ENCODE measurements at regions not wholly inside any gene's neighbourhood (a gene's known extent, or its start where the extent isn't known, plus 50 kb on each side); places are given as distances from the start of the nearest gene placed in this dataset.

DNA sequence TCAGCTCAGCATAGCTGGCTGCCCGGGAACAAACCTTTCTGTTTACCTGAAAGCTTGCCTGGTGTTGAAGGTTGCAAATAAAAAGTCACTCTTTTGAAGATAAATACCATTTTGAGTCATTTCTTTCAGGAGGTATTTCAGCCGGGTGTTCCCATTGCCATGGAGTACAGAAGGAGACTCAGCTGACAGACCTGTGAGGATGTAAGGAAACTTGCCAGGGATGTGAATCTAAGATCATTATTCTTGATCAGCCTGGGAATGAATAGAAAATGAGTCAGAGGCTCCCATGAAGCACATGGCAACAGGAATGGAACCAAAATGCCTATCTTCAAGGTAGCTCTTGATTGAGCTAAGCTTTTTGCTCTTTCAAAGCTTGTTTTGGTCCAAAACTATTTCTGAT lies 231.2 kb downstream of the CYRIA start:
- H3K36me3 ChIP-seq (ENCODE audit: control insufficient read depth in 4 of 4, insufficient read depth in 3 of 4, low read depth in 1 of 4, low read length in 3 of 4), result no peaks in the 10 kb centered on the region
- H3K9ac ChIP-seq (ENCODE audit: low read depth in 1 of 2, low read length in 2 of 2), result no peak overlapping the region
- WGBS, result 75% methylated on average over 2 of the region's 2 CpGs

GRCh38 chr2:16430846-16431245 lies 234.8 kb downstream of the CYRIA start:
- Histone ChIP-seq H3K4me1 (ENCODE audit: control insufficient read depth in 4 of 4, insufficient read depth in 4 of 4, low read length in 3 of 4) (peaks cover 0 to 5% (median 3%) of the 10 kb centered on the region in 4 donors), H3K27me3 (ENCODE audit: control insufficient read depth in 4 of 4, insufficient read depth in 4 of 4, low read length in 3 of 4) (no peaks in the 10 kb centered on the region), H3K4me3 (ENCODE audit: low read depth in 1 of 3, low read length in 3 of 3) (no peak overlapping the region), H3K9me3 (ENCODE audit: control insufficient read depth in 4 of 4, low read length in 3 of 4) (no peaks in the 10 kb centered on the region), H3K27ac (ENCODE audit: low read depth in 1 of 2, low read length in 2 of 2) (no peak overlapping the region), H3K36me3 (ENCODE audit: control insufficient read depth in 4 of 4, insufficient read depth in 3 of 4, low read depth in 1 of 4, low read length in 3 of 4) (no peaks in the 10 kb centered on the region), H3K9ac (ENCODE audit: low read depth in 1 of 2, low read length in 2 of 2) (no peak overlapping the region)
- WGBS, result 78% methylated on average over 3 of the region's 3 CpGs
- TF ChIP-seq EGR1 (IDR thresholded peaks at IDR 0.05; ENCODE audit: low read depth in 2 of 2), result no peak
- no peak for TF ChIP-seq JUND (IDR thresholded peaks at IDR 0.05)
- TF ChIP-seq, protein P1, sequence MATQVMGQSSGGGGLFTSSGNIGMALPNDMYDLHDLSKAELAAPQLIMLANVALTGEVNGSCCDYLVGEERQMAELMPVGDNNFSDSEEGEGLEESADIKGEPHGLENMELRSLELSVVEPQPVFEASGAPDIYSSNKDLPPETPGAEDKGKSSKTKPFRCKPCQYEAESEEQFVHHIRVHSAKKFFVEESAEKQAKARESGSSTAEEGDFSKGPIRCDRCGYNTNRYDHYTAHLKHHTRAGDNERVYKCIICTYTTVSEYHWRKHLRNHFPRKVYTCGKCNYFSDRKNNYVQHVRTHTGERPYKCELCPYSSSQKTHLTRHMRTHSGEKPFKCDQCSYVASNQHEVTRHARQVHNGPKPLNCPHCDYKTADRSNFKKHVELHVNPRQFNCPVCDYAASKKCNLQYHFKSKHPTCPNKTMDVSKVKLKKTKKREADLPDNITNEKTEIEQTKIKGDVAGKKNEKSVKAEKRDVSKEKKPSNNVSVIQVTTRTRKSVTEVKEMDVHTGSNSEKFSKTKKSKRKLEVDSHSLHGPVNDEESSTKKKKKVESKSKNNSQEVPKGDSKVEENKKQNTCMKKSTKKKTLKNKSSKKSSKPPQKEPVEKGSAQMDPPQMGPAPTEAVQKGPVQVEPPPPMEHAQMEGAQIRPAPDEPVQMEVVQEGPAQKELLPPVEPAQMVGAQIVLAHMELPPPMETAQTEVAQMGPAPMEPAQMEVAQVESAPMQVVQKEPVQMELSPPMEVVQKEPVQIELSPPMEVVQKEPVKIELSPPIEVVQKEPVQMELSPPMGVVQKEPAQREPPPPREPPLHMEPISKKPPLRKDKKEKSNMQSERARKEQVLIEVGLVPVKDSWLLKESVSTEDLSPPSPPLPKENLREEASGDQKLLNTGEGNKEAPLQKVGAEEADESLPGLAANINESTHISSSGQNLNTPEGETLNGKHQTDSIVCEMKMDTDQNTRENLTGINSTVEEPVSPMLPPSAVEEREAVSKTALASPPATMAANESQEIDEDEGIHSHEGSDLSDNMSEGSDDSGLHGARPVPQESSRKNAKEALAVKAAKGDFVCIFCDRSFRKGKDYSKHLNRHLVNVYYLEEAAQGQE (IDR thresholded peaks at IDR 0.05), result no peak
- TF ChIP-seq HNF4A (conservative IDR thresholded peaks at IDR 0.05), result no peak
- no peak for TF ChIP-seq FOXA1 (IDR thresholded peaks at IDR 0.05)
- no peak for TF ChIP-seq ATF3 (IDR thresholded peaks at IDR 0.05)
- TF ChIP-seq YY1 (IDR thresholded peaks at IDR 0.05), result no peak
- no peak for TF ChIP-seq SP1 (IDR thresholded peaks at IDR 0.05)
- TF ChIP-seq NR2F2 (IDR thresholded peaks at IDR 0.05), result no peak
- no peak for TF ChIP-seq GABPA (IDR thresholded peaks at IDR 0.05 in 1 of 2, conservative IDR thresholded peaks at IDR 0.05 in 1 of 2)
- no peak for DNase-seq (ENCODE audit: low spot score)

More for the DNA sequence above, 231.2 kb downstream of the CYRIA start:
- TF ChIP-seq HNF4G (IDR thresholded peaks at IDR 0.05), result no peak
- TF ChIP-seq GABPA (IDR thresholded peaks at IDR 0.05 in 1 of 2, conservative IDR thresholded peaks at IDR 0.05 in 1 of 2), result no peak
- TF ChIP-seq, protein P1 (IDR thresholded peaks at IDR 0.05), result no peak
- TF ChIP-seq ATF3 (IDR thresholded peaks at IDR 0.05), result no peak
- no peak for TF ChIP-seq ZBTB33 (IDR thresholded peaks at IDR 0.05)
- no peak for DNase-seq (ENCODE audit: low spot score)
- no peaks in the 10 kb centered on the region for H3K9me3 ChIP-seq (ENCODE audit: control insufficient read depth in 4 of 4, low read length in 3 of 4)
- H3K27me3 ChIP-seq (ENCODE audit: control insufficient read depth in 4 of 4, insufficient read depth in 4 of 4, low read length in 3 of 4), result no peaks in the 10 kb centered on the region
- H3K27ac ChIP-seq (ENCODE audit: low read depth in 1 of 2, low read length in 2 of 2), result no peak overlapping the region
- H3K4me1 ChIP-seq (ENCODE audit: control insufficient read depth in 4 of 4, insufficient read depth in 4 of 4, low read length in 3 of 4), result no peaks in the 10 kb centered on the region
- H3K4me3 ChIP-seq (ENCODE audit: low read depth in 1 of 3, low read length in 3 of 3), result no peak overlapping the region
